GM12878 (cell line): ENCODE measurements at regions not wholly inside any gene's neighbourhood (a gene's known extent, or its start where the extent isn't known, plus 50 kb on each side); places are given as distances from the start of the nearest gene placed in this dataset.

Source experiments
- ATAC-seq: fragments of 200-7000 bp; cut with Tn5 transposase; 3 replicates; pipeline ENCODE4 v1.9.1; 2020; ENCODE audit warnings: mild to moderate bottlenecking, moderate library complexity
- BruUV-seq: library from RNA; stranded (reverse); fragments of 400-500 nt; replicated peaks from 2 replicates; lab custom pipeline; 2021; lab: Mats Ljungman, UMichigan
- CTCF ChIA-PET: fragments of 300-600 bp; sonication (Branson Sonifier 250); formaldehyde crosslinking; extraction: SDS; loops from one replicate; lab custom pipeline; 2021; ENCODE audit warnings: inconsistent platforms; lab: Yijun Ruan, JAX
- POLR2A ChIA-PET: fragments of 350-600 bp; formaldehyde crosslinking; extraction: SDS; loops from one replicate; lab custom pipeline; 2021; ENCODE audit warnings: inconsistent platforms; lab: Charles Lee
- RAD21 ChIA-PET: fragments of 300-600 bp; sonication (Branson Sonifier 250); formaldehyde crosslinking; loops from one replicate; lab custom pipeline; 2023; ENCODE audit warnings: antibody characterized with exemption; ENCODE audit not compliant: unreplicated experiment; lab: Charles Lee
- SMC1A ChIA-PET: fragments of 300-600 bp; sonication (Branson Sonifier 250); formaldehyde crosslinking; loops from one replicate; lab custom pipeline; 2023; ENCODE audit not compliant: unreplicated experiment, uncharacterized antibody; lab: Charles Lee
- DNase-seq: peaks from one replicate; pipeline ENCODE4 v3.0.0-alpha.2; 2011; ENCODE audit warnings: low read depth, low spot score
- FAIRE-seq: peaks from 3 replicates; lab custom pipeline; 2011; peaks lifted over from hg19 to GRCh38; lab: Jason Lieb, UNC
- H2AFZ ChIP-seq: 2 replicates; pipeline ENCODE4 v1.6.0; 2011; ENCODE audit warnings: low read depth, low read length, control low read depth; ENCODE audit not compliant: control insufficient read depth
- H3K27ac ChIP-seq: 2 replicates; pipeline ENCODE4 v1.5.1; 2011; ENCODE audit warnings: control low read depth; ENCODE audit not compliant: control insufficient read depth, insufficient read depth
- H3K27me3 ChIP-seq, 2 experiments: replicated peaks in 1 of 2; 2 replicates each; pipeline versions ENCODE4 v1.6.0 to v1.6.1; 2011; ENCODE audit warnings: low read length in 1 of 2; ENCODE audit not compliant: control insufficient read depth in 2 of 2, insufficient read depth in 2 of 2
- H3K36me3 ChIP-seq, 2 experiments: 2 replicates each; pipeline ENCODE4 v1.5.1; 2011; ENCODE audit warnings: low read length in 1 of 2; ENCODE audit not compliant: control insufficient read depth in 2 of 2, insufficient read depth in 2 of 2
- H3K4me1 ChIP-seq: 2 replicates; pipeline ENCODE4 v1.6.1; 2011; ENCODE audit warnings: mild to moderate bottlenecking, low read length, moderate library complexity, mixed read lengths; ENCODE audit not compliant: control insufficient read depth, insufficient read depth
- H3K4me2 ChIP-seq: 2 replicates; pipeline ENCODE4 v1.6.0; 2011; ENCODE audit warnings: control low read depth; ENCODE audit not compliant: control insufficient read depth, insufficient read depth
- H3K4me3 ChIP-seq: fragments of 200-600 bp; sonication (generic); 2 replicates; pipeline ENCODE4 v1.5.1; 2016
- H3K79me2 ChIP-seq: 2 replicates; pipeline ENCODE4 v1.6.0; 2011; ENCODE audit warnings: low read length; ENCODE audit not compliant: control insufficient read depth, insufficient read depth
- H3K9ac ChIP-seq: 2 replicates; pipeline ENCODE4 v1.8.0; 2011; ENCODE audit warnings: low read length, control low read depth, mixed read lengths; ENCODE audit not compliant: control insufficient read depth, insufficient read depth
- H3K9me3 ChIP-seq: replicated peaks from 3 replicates; pipeline ENCODE4 v1.5.1; 2011; ENCODE audit warnings: mild to moderate bottlenecking, low read length; ENCODE audit not compliant: control insufficient read depth, insufficient read depth
- H4K20me1 ChIP-seq: 2 replicates; pipeline ENCODE4 v1.6.0; 2011; ENCODE audit not compliant: control insufficient read depth, insufficient read depth
- MYB ChIP-seq: fragments of 150-350 bp; IDR thresholded peaks from 2 replicates; pipeline ENCODE4 v1.6.1; 2014; ENCODE audit warnings: mild to moderate bottlenecking, low read depth, low read length, borderline replicate concordance
- NR2C2 ChIP-seq: IDR thresholded peaks from 2 replicates; pipeline ENCODE4 v1.6.1; 2011; ENCODE audit warnings: borderline replicate concordance, low read depth; ENCODE audit not compliant: control insufficient read depth, insufficient read length
- SIX5 ChIP-seq: IDR thresholded peaks from 2 replicates; pipeline ENCODE4 v1.6.1; 2011; ENCODE audit warnings: mild to moderate bottlenecking, low read depth, low read length, moderate library complexity; ENCODE audit not compliant: severe bottlenecking
- SMC3 ChIP-seq: IDR thresholded peaks from 2 replicates; pipeline ENCODE4 v1.6.1; 2011; ENCODE audit warnings: low read length, improper control_type of control experiment, borderline replicate concordance
- WGBS: methylation state at CpG from one replicate; pipeline ENCODE4 v1.1.6; 2016; ENCODE audit warnings: low lambda C conversion rate; ENCODE audit not compliant: insufficient replicate concordance, insufficient coverage; ENCODE audit errors: missing lambda C conversion rate; 5-methylcytosine and 5-hydroxymethylcytosine counted together
- in situ Hi-C: fragments of 300-500 bp; cut with MboI; formaldehyde crosslinking; loops from 9 replicates; pipeline ENCODE4 v1.14.3; 2018; ENCODE audit warnings: mixed read lengths
- intact Hi-C: fragments of 100-400 bp; cut with micrococcal nuclease; formaldehyde crosslinking; loops from one replicate; pipeline ENCODE4 v1.14.2; 2022; ENCODE audit not compliant: unreplicated experiment
- TF ChIP-seq, protein P1 (sequence below): IDR thresholded peaks from 2 replicates; pipeline ENCODE4 v1.6.1; 2011; ENCODE audit warnings: mild to moderate bottlenecking, low read depth, low read length, moderate library complexity; ENCODE audit not compliant: insufficient replicate concordance
- TF ChIP-seq, protein P2 (sequence below): fragments of 450-650 bp; IDR thresholded peaks from 2 replicates; pipeline ENCODE4 v1.6.1; 2017; ENCODE audit warnings: antibody characterized with exemption, mild to moderate bottlenecking, moderate library complexity
- TF ChIP-seq, protein P3 (sequence below): fragments of 450-650 bp; conservative IDR thresholded peaks from 2 replicates; pipeline ENCODE4 v1.6.1; 2017; ENCODE audit warnings: mild to moderate bottlenecking, moderate library complexity

DNA sequence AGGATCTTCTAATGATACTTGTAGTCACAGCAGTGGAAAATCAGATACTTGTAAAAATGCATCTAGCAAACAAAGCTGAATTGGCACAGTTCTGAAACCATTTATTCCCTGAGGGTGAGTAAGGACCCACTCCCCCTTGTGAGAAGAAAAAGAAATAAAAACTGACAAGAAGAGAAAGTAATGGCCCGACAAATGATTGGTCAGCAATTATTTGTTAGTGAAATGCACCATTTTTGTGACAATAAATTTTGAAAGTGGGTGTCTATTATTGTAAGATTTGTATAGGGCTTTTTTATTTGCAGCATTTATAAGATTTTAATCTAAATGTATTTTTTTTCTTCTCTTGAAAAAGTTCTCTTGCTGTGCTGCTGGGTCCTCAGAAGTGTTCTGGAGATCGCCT is 600.8 kb downstream of the STK39 start (continued):
- TF ChIP-seq, protein P1, sequence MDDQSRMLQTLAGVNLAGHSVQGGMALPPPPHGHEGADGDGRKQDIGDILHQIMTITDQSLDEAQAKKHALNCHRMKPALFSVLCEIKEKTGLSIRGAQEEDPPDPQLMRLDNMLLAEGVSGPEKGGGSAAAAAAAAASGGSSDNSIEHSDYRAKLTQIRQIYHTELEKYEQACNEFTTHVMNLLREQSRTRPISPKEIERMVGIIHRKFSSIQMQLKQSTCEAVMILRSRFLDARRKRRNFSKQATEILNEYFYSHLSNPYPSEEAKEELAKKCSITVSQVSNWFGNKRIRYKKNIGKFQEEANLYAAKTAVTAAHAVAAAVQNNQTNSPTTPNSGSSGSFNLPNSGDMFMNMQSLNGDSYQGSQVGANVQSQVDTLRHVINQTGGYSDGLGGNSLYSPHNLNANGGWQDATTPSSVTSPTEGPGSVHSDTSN, result no peak

DNA sequence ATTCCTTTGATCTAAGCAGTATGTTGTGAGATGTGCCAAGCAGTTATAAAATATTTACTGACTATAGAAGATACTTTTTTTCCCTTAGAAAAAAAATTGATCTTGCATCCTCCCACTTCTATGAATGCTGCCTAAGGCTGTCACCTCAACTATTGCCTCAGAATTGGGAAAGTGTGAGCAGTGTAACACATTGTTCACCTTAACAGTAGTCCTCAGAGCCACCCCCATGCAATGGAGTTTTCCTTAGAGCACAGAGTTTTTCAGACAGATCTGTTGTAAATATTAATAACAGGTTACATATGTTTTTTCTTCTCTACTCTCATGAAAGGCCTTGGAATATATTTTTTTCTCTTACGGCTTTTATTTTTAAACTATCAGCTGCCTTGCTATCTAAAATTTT is 607.3 kb downstream of the STK39 start:
- intact Hi-C loops (no loop called here), in situ Hi-C loops (no loop called here)
- H3K9ac ChIP-seq, result no peak overlapping the region
- no peak for TF ChIP-seq SIX5
- no peak for TF ChIP-seq NR2C2
- no peak for TF ChIP-seq MYB
- TF ChIP-seq, protein P2, sequence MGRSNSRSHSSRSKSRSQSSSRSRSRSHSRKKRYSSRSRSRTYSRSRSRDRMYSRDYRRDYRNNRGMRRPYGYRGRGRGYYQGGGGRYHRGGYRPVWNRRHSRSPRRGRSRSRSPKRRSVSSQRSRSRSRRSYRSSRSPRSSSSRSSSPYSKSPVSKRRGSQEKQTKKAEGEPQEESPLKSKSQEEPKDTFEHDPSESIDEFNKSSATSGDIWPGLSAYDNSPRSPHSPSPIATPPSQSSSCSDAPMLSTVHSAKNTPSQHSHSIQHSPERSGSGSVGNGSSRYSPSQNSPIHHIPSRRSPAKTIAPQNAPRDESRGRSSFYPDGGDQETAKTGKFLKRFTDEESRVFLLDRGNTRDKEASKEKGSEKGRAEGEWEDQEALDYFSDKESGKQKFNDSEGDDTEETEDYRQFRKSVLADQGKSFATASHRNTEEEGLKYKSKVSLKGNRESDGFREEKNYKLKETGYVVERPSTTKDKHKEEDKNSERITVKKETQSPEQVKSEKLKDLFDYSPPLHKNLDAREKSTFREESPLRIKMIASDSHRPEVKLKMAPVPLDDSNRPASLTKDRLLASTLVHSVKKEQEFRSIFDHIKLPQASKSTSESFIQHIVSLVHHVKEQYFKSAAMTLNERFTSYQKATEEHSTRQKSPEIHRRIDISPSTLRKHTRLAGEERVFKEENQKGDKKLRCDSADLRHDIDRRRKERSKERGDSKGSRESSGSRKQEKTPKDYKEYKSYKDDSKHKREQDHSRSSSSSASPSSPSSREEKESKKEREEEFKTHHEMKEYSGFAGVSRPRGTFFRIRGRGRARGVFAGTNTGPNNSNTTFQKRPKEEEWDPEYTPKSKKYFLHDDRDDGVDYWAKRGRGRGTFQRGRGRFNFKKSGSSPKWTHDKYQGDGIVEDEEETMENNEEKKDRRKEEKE, result no peak
- no peak for TF ChIP-seq SMC3
- TF ChIP-seq, protein P3, sequence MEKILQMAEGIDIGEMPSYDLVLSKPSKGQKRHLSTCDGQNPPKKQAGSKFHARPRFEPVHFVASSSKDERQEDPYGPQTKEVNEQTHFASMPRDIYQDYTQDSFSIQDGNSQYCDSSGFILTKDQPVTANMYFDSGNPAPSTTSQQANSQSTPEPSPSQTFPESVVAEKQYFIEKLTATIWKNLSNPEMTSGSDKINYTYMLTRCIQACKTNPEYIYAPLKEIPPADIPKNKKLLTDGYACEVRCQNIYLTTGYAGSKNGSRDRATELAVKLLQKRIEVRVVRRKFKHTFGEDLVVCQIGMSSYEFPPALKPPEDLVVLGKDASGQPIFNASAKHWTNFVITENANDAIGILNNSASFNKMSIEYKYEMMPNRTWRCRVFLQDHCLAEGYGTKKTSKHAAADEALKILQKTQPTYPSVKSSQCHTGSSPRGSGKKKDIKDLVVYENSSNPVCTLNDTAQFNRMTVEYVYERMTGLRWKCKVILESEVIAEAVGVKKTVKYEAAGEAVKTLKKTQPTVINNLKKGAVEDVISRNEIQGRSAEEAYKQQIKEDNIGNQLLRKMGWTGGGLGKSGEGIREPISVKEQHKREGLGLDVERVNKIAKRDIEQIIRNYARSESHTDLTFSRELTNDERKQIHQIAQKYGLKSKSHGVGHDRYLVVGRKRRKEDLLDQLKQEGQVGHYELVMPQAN, result no peak
- H3K4me1 ChIP-seq, result no peaks in the 10 kb centered on the region
- RAD21 ChIA-PET, result no interaction called here
- no peak overlapping the region for H3K4me3 ChIP-seq
- no peaks in the 10 kb centered on the region for H3K36me3 ChIP-seq
- WGBS, result 0% methylated on average over 1 of the region's 1 CpG
- DNase-seq (no peak), ATAC-seq (no peak), FAIRE-seq (no peak)
- H2AFZ ChIP-seq, result no peak overlapping the region
- POLR2A ChIA-PET, result no interaction called here
- no peaks in the 10 kb centered on the region for H3K27me3 ChIP-seq
- no peaks in the 10 kb centered on the region for H3K9me3 ChIP-seq
- no peak overlapping the region for H3K27ac ChIP-seq
- no TSS peak for BruUV-seq
- no peaks in the 10 kb centered on the region for H3K79me2 ChIP-seq
- no peaks in the 10 kb centered on the region for H4K20me1 ChIP-seq
- SMC1A ChIA-PET, result interaction anchor here (0.6 kb wide), 1 partner anchor 908 kb away, joined by 3 read pairs; no protein-coding TSS in a partner anchor
- CTCF ChIA-PET, result no interaction called here
- no peak overlapping the region for H3K4me2 ChIP-seq
